B cell (primary cell): ENCODE measurements at regions not wholly inside any gene's neighbourhood (a gene's known extent, or its start where the extent isn't known, plus 50 kb on each side); places are given as distances from the start of the nearest gene placed in this dataset.

ENCODE experiments used
- ATAC-seq: fragments of 200-7000 bp; cut with Tn5 transposase; one replicate; pipeline ENCODE4 v1.10.0; 2021; ENCODE audit warnings: low read depth, mild to moderate bottlenecking, moderate number of reproducible peaks, moderate library complexity
- CTCF ChIA-PET: fragments of 350-600 bp; sonication (Branson Sonifier 250); formaldehyde crosslinking; loops from one replicate; lab custom pipeline; 2021; ENCODE audit warnings: antibody characterized with exemption, inconsistent platforms; lab: Charles Lee
- POLR2A ChIA-PET: fragments of 350-600 bp; sonication (Branson Sonifier 250); formaldehyde crosslinking; loops from one replicate; lab custom pipeline; 2021; ENCODE audit warnings: antibody characterized with exemption; lab: Charles Lee
- DNase-seq: peaks from one replicate; pipeline ENCODE4 v3.0.0; 2013
- H2AFZ ChIP-seq: 2 replicates; pipeline ENCODE4 v1.6.1; 2012; ENCODE audit warnings: mild to moderate bottlenecking, low read depth, low read length; ENCODE audit not compliant: insufficient read depth, poor library complexity, severe bottlenecking
- H3K27ac ChIP-seq, 2 donors: 1 replicate in 1 of 2; 2 replicates in 1 of 2; pipeline ENCODE4 v1.5.1; 2012 to 2013; ENCODE audit warnings: low read length in 2 of 2, mild to moderate bottlenecking in 2 of 2, moderate library complexity in 1 of 2
- H3K27me3 ChIP-seq, 4 experiments: fragments of 200-600 bp in 1 of 4; sonication (generic) in 1 of 4; replicated peaks in 1 of 4; 1 replicate in 2 of 4; 2 replicates in 2 of 4; pipeline versions ENCODE4 v1.6.1 to v1.7.0; 2013 to 2016; ENCODE audit warnings: low read length in 3 of 4, mild to moderate bottlenecking in 2 of 4, mixed read lengths in 1 of 4, moderate library complexity in 1 of 4; ENCODE audit not compliant: insufficient read depth in 4 of 4, control insufficient read depth in 3 of 4; ENCODE audit errors: control extremely low read depth in 1 of 4
- H3K36me3 ChIP-seq, 2 experiments: replicated peaks in 1 of 2; 1 replicate in 1 of 2; 2 replicates in 1 of 2; pipeline versions ENCODE4 v1.6.1 to v1.7.1; 2013; ENCODE audit warnings: low read length in 1 of 2; ENCODE audit not compliant: insufficient read depth in 2 of 2, control insufficient read depth in 1 of 2; ENCODE audit errors: control extremely low read depth in 1 of 2, extremely low read depth in 1 of 2
- H3K4me1 ChIP-seq, 2 donors: fragments of 200-600 bp in 1 of 2; sonication (generic) in 1 of 2; 1 replicate in 1 of 2; 2 replicates in 1 of 2; pipeline versions ENCODE4 v1.5.1 to v1.6.1; 2013 to 2017; ENCODE audit warnings: low read length in 2 of 2; ENCODE audit not compliant: control insufficient read depth in 2 of 2, insufficient read depth in 2 of 2
- H3K4me2 ChIP-seq: replicated peaks from 2 replicates; pipeline ENCODE3; 2012; ENCODE audit warnings: mild to moderate bottlenecking, low read depth, low read length; ENCODE audit not compliant: poor library complexity, severe bottlenecking
- H3K4me3 ChIP-seq, 5 experiments: fragments of 200-600 bp in 1 of 5; sonication (generic) in 1 of 5; 1 replicate in 3 of 5; 2 replicates in 2 of 5; pipeline versions ENCODE4 v1.5.1 to v1.7.0; 2011 to 2016; ENCODE audit warnings: low read length in 4 of 5, mild to moderate bottlenecking in 4 of 5, low read depth in 2 of 5, control low read depth in 1 of 5, moderate library complexity in 1 of 5; ENCODE audit not compliant: insufficient read depth in 1 of 5; ENCODE audit errors: control extremely low read depth in 1 of 5, extremely low read depth in 1 of 5
- H3K79me2 ChIP-seq: fragments of 200-600 bp; sonication (generic); one replicate; pipeline ENCODE4 v1.6.0; 2016; ENCODE audit warnings: low read length; ENCODE audit not compliant: control insufficient read depth, insufficient read depth
- H3K9ac ChIP-seq: fragments of 200-600 bp; sonication (generic); 2 replicates; pipeline ENCODE4 v1.6.1; 2017; ENCODE audit warnings: mild to moderate bottlenecking, low read length, moderate library complexity
- H3K9me3 ChIP-seq, 3 donors: one replicate each; pipeline versions ENCODE4 v1.6.1 to v1.7.1; 2013; ENCODE audit warnings: low read length in 2 of 3; ENCODE audit not compliant: control insufficient read depth in 2 of 3, insufficient read depth in 1 of 3; ENCODE audit errors: control extremely low read depth in 1 of 3
- H4K20me1 ChIP-seq: 2 replicates; pipeline ENCODE4 v1.6.0; 2012; ENCODE audit warnings: mild to moderate bottlenecking, low read length; ENCODE audit not compliant: insufficient read depth, control insufficient read depth, poor library complexity, severe bottlenecking
- H3K27ac Mint-ChIP-seq: one replicate; pipeline ENCODE4 v1.8.0; 2021; ENCODE audit warnings: mixed read lengths
- H3K27me3 Mint-ChIP-seq: one replicate; pipeline ENCODE4 v1.8.0; 2021; ENCODE audit warnings: mixed read lengths
- H3K4me1 Mint-ChIP-seq: one replicate; pipeline ENCODE4 v1.8.0; 2021; ENCODE audit warnings: mixed read lengths
- H3K4me3 Mint-ChIP-seq: one replicate; pipeline ENCODE4 v1.8.0; 2021; ENCODE audit warnings: mixed read lengths
- H3K9me3 Mint-ChIP-seq: one replicate; pipeline ENCODE4 v1.8.0; 2022; ENCODE audit warnings: mixed read lengths; ENCODE audit not compliant: insufficient read depth
- EZH2 ChIP-seq: IDR thresholded peaks from 2 replicates; pipeline ENCODE4 v1.6.1; 2012; ENCODE audit warnings: borderline replicate concordance, low read depth, mild to moderate bottlenecking, moderate library complexity, low read length; ENCODE audit not compliant: insufficient read depth, poor library complexity, severe bottlenecking
- WGBS: methylation state at CpG from one replicate; pipeline ENCODE4 v1.1.5; 2013; ENCODE audit warnings: missing lambda C conversion rate; ENCODE audit not compliant: insufficient coverage; 5-methylcytosine and 5-hydroxymethylcytosine counted together
- intact Hi-C: fragments of 100-400 bp; cut with micrococcal nuclease; formaldehyde crosslinking; loops from one replicate; pipeline ENCODE4 v1.10.0; 2022
- TF ChIP-seq, protein P1 (sequence below): fragments of 200-600 bp; IDR thresholded peaks from one replicate; pipeline ENCODE4 v1.8.0; 2022; ENCODE audit warnings: antibody characterized with exemption, mild to moderate bottlenecking

DNA sequence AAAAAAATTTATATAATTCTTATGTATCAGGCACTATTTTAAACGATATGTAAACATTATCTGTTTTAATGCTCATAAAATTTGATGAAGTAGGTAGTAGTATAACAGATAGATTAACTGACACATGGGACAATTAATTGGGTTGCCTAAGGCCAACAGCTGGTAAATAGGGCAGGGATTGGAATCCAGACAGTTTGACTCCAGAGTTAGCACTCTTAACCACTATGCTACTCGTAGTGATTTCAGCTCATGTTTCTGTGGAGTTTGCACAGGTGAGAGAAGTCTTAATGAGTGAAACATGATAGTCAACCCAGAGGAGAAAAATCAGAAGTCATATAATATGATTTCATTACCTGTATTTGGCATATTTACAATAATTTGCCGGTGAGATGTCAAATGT is 126.0 kb upstream of the WDFY3 start:
- no peak overlapping the region for H3K4me3 Mint-ChIP-seq
- H3K9me3 Mint-ChIP-seq = peaks cover 3% of the 10 kb centered on the region
- H3K27ac ChIP-seq = no peak overlapping the region
- H2AFZ ChIP-seq = no peak overlapping the region
- H3K4me3 ChIP-seq = no peak overlapping the region
- POLR2A ChIA-PET = interaction anchor here (0.5 kb wide), 1 partner anchor 8 kb away, joined by 3 read pairs; no protein-coding TSS in a partner anchor
- H3K4me1 Mint-ChIP-seq = no peaks in the 10 kb centered on the region
- TF ChIP-seq, protein P1, sequence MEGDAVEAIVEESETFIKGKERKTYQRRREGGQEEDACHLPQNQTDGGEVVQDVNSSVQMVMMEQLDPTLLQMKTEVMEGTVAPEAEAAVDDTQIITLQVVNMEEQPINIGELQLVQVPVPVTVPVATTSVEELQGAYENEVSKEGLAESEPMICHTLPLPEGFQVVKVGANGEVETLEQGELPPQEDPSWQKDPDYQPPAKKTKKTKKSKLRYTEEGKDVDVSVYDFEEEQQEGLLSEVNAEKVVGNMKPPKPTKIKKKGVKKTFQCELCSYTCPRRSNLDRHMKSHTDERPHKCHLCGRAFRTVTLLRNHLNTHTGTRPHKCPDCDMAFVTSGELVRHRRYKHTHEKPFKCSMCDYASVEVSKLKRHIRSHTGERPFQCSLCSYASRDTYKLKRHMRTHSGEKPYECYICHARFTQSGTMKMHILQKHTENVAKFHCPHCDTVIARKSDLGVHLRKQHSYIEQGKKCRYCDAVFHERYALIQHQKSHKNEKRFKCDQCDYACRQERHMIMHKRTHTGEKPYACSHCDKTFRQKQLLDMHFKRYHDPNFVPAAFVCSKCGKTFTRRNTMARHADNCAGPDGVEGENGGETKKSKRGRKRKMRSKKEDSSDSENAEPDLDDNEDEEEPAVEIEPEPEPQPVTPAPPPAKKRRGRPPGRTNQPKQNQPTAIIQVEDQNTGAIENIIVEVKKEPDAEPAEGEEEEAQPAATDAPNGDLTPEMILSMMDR = no peak
- no peak for TF ChIP-seq EZH2
- intact Hi-C loops = no loop called here
- CTCF ChIA-PET = interaction anchor here (3.0 kb wide), 1 partner anchor 9 kb away, joined by 15 read pairs; no protein-coding TSS in a partner anchor
- H3K9ac ChIP-seq = no peak overlapping the region
- no peaks in the 10 kb centered on the region for H3K79me2 ChIP-seq
- no peaks in the 10 kb centered on the region for H4K20me1 ChIP-seq
- H3K36me3 ChIP-seq = no peaks in the 10 kb centered on the region
- no peaks in the 10 kb centered on the region for H3K27me3 ChIP-seq
- no peaks in the 10 kb centered on the region for H3K4me1 ChIP-seq
- WGBS = no CpG with 5 or more reads among the region's 3 CpGs
- no peak overlapping the region for H3K4me2 ChIP-seq
- H3K27me3 Mint-ChIP-seq = peaks cover 26% of the 10 kb centered on the region
- DNase-seq (no peak), ATAC-seq (no peak)
- no peak overlapping the region for H3K27ac Mint-ChIP-seq
- H3K9me3 ChIP-seq = peaks cover 1 to 11% (median 8%) of the 10 kb centered on the region in 3 donors

DNA sequence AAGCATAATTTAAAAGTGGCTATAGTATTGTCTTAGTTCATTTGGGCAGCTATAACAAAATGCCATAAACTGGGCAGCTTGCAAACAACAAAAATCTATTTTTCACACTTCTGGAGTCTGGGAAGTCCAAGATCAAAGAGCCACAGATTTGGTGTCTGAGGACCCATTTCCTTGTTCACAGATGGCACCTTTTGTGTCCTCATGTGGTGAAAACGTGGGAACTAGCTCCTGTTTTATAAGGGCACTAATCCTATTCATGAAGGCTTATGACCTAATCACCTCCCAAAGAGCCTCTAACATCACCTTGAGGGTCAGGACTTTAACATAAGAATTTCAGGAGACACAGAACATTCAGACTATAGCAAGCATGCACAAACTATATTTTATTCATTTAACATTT is 126.5 kb upstream of the WDFY3 start:
- DNase-seq (no peak), ATAC-seq (no peak)
- no peaks in the 10 kb centered on the region for H3K4me1 Mint-ChIP-seq
- Histone ChIP-seq H3K27ac (no peak overlapping the region), H3K4me2 (no peak overlapping the region), H3K4me1 (no peaks in the 10 kb centered on the region), H3K9ac (no peak overlapping the region), H4K20me1 (no peaks in the 10 kb centered on the region), H3K9me3 (peaks cover 1 to 12% (median 8%) of the 10 kb centered on the region in 3 donors), H3K27me3 (no peaks in the 10 kb centered on the region), H3K79me2 (no peaks in the 10 kb centered on the region), H3K36me3 (no peaks in the 10 kb centered on the region), H2AFZ (no peak overlapping the region), H3K4me3 (no peak overlapping the region)
- 50% methylated on average over 1 of the region's 1 CpG for WGBS
- ChIA-PET CTCF (interaction anchor here (3.0 kb wide), 1 partner anchor 9 kb away, joined by 15 read pairs; no protein-coding TSS in a partner anchor), POLR2A (interaction anchor here (0.5 kb wide), 1 partner anchor 8 kb away, joined by 3 read pairs; no protein-coding TSS in a partner anchor)
- no peak overlapping the region for H3K27ac Mint-ChIP-seq
- TF ChIP-seq, protein P1 = no peak
- peaks cover 26% of the 10 kb centered on the region for H3K27me3 Mint-ChIP-seq
- intact Hi-C loops = no loop called here
- H3K9me3 Mint-ChIP-seq = peaks cover 3% of the 10 kb centered on the region
- no peak overlapping the region for H3K4me3 Mint-ChIP-seq
